HG03575 (cell line): ENCODE measurements at regions not wholly inside any gene's neighbourhood (a gene's known extent, or its start where the extent isn't known, plus 50 kb on each side); places are given as distances from the start of the nearest gene placed in this dataset.

Experiments used
- ATAC-seq: cut with Tn5 transposase; IDR thresholded peaks from one replicate; pipeline ENCODE4 v1.9.1; 2021; ENCODE audit not compliant: unreplicated experiment, insufficient number of reproducible peaks, low FRiP score; ENCODE audit errors: extremely low read depth

DNA sequence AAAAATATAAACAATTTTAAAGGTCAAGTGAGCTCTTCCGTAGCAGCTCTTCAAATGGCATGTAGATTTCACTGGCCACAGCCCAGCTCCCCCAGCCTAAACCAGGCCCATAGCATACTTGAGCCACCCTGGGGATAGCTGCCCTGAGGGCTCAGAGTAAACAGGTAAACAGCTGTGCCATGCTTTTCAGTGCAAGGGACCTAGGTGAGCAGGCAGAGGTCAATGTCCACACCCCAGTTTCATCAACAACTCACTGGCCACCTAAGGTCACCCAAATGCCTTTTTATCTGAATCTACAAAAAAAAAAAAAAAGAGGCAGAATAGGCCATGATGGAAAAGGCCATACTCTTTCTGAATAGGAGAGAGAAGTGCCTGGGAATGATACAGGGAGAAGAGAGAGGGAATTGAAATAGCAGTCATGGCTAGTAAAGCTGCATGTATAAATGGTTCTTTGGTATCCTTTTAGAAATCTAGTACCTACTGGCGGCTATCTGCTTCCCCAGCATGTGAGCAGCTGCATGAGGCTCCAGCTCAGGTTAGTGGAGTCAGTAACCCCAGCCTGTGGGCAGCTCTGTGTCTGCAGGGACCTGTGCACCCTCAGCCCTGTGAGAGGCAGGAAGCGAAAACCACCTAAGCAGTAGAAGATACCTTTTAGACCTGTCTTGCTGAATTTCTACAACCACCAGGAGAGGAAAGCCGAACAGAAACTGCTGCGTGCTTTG, 77.0 kb downstream of the FOXA2 start:
- no peak for ATAC-seq

DNA sequence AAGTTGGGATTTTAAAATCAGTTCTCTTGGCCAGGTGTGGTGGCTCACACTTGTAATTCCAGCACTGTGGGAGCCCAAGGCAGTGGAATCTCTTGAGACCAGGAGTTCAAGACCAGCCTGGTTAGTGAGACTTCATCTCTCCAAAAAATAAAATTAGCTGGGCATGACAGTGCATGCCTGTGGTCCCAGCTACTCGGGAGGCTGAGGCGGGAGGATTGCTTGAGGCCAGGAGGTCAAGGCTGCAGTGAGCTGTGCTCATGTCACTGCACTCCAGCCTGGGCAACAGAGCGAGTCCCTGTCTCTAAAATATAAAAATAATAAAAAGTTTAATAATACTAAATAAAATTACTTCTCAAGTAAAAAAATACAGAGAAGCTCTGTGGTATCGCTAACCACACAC, 77.5 kb downstream of the FOXA2 start:
- ATAC-seq = no peak

DNA sequence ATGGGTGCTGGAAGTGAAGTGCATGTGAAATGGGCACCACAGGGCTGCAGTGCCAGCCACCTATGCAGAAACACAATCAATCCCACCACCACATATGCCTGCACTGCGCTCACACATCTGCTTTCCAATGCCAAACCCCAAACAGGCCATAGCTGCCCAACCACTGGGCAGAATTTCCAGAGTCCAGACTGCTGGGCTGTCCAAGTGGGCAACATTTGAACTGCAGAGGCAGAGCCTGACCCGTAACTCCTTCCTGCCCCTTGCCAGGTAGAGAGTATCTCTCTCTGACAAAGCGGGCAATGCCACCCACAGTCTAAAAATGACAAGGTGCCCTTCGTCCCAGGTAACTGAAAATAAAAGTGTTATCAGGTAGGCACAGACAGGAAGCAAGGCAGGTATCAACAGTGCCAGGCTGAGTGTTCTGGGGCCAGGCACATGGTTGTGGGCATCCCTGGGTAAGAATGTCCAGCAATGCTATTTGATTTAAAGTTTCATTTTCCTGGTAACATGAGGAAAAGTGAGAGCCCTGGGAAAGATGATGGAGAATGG, 79.5 kb downstream of the FOXA2 start:
- no peak for ATAC-seq

DNA sequence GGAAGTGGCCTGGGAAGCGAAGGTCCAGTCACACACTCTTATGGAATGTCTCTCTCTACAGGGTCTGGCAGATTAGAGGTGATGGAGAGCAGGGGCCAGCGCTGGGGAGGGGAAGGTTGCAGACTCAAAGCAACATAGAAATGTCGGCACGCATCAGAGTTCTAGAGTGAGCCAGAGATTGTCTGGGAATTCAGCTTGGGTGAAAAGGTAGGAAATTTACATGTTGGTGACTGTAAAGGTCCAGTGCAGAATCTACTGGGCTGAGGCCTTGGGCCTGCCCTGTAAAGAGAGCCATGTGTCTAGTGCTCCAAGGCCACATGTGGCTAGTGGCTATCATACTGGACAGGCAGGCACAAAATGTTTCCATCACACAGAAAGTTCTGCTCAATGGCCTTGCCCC, 80.8 kb downstream of the FOXA2 start:
- ATAC-seq = no peak

DNA sequence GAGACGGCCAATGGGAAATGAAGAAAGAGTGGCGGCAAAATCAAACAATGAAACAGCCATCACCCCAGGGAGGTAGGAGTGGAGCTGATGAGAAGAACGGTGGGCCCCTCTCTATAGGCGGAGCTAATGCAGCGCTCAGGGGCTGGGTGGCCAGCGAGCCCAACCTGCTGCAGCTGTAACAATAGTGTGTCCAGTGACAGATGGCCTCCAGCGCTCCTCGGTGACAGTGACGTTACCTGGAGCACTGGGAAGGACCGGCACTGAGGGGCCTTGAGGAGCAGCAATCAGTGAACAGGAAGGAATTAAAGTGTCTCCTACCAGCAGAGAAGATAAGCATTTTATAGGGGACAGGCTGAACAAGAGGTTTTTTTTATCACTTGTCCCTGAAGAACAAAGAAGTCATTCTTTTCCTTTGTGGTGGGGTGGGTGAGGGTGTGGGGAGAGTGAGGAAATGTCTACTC, 81.6 kb downstream of the FOXA2 start:
- no peak for ATAC-seq

DNA sequence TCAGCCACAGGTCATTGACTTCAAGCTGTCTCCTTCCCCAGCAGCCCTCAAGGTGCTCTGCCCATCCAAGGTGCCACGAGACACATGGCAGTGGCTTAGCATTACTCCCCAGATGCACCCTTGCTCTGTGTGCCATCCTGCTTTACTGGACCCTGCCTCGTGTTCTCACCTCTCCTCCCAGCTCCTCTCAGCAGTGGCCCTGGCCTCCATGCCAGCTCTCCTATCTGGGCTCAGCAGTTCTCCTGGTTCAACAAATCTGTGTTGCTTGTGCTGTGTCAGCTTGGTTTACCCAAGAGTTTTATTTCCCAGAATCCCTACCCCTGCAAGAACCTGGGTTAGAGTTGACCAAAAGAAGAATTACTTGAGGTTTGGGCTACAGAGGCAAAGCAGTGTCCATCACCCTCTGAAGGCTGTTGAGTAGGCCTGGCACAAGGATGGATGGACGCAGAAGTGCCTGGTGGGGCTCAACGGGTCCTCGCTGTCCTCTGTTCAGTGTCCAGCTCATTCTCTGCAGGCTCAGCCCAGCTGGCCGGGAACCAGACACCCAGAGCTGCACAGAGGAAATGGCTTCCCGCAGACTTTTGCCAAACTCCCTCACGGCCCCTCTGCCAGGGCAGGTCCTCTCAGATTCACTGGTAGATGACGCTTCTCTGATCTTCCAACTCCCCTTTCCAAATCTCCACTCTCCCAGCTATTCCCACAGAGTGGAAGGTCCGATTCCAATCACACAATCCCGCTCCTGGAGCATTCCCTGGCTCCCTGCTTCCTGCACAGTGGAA, 82.6 kb downstream of the FOXA2 start:
- no peak for ATAC-seq

DNA sequence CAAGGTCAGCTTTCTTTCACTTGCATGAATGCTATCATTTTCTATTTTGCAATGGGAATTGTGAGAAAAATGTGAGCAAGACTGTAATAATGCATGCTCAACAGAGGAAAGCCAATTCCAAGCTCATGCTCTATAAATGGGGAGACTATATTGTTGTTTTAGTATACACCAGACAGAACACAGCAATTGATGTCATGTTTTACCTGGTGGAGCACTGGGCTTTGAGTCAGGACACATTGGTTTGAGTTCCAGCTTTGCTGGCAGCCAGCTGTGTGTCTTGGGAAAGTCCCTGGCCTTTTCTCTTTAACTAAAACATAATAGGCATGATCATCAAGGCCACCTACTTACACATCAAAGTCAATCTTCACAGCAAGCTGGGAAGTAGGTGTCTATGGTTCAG, 83.3 kb downstream of the FOXA2 start:
- no peak for ATAC-seq

DNA sequence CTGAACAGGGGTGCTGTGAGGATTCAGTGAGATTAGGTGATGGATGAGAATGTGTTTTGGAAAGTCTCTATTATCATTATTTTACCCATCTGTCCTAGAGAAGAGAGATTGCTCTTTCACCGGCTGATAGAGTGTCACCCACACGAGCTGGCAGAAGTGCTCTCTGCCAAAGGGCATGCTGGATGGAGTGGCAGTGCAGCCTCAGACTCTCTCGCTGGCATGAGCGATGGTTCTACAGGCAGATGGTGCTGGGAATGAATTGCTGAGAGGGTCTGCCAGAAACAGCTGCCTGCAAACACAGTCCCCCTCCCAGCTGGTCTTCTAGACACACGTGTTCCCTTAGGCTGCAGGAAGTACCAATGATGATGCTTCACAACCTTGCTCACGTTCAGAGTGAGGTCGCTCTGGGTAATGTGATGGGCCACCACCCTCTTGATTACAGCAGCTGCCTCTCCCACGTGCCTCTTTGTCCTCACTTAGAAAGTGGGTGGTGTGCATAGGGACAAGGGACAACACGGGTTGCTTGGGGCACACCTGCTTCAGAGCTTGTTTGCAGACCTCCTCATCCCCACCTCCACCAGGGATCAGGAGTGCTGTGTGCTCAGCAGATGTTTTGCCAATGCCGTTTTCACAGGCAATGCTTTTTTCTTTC, 84.7 kb downstream of the FOXA2 start:
- no peak for ATAC-seq

DNA sequence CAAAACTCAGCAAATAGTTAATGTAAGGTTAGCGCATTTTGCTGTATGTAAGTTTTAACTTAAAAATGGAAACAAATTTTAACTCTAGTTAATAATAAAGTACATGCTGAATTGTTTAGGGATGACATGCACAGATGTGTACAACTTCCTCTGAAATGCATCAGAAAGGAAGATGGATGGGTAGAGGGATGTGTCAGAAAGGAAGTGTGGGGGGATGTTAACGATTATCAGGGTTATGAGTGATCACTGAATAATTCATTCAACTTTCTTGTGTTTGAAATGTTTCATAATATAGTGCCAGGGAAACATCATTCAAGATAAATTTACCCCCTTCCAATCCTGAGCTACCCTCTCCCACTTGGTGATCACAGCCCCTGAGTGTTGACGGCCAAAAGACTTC, 87.6 kb downstream of the FOXA2 start:
- no peak for ATAC-seq

DNA sequence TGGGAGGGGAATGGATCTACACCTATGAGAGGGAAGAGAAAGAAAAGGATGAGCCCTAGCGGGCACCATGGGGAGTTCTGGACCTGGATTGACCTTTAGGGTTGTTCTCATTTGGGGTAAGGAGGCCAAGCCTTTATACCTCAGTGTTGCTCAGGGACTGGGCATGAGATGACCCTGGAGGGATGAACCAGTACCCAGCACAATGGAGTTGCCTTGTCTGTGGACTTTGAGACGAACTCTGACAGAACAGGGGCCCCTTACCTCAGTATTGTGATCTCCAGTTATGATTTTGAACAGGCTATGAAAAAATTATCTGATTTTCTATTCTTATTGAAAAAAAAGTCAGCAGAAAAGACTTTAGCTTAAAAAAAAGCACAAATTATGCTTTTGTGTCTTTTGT, 88.6 kb downstream of the FOXA2 start:
- no peak for ATAC-seq

DNA sequence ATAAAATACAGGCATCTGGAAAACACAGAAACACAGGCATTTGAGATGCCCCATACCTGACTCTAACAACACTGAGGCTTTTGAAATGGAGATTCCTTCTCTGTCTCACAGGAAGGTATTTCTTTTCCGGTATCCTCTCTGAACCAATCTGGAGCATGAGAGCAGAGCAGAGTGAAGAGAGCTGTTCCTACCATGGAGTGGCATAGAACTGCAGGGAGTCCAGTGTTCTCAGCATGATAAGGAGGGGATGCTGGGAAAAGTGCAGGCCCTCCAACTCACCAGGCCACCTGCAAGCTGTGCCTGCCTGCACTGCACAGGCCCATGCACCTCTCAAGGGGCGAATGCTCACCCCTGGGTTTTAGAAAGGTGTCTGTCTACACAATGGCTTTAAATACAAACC, 89.2 kb downstream of the FOXA2 start:
- ATAC-seq = no peak

DNA sequence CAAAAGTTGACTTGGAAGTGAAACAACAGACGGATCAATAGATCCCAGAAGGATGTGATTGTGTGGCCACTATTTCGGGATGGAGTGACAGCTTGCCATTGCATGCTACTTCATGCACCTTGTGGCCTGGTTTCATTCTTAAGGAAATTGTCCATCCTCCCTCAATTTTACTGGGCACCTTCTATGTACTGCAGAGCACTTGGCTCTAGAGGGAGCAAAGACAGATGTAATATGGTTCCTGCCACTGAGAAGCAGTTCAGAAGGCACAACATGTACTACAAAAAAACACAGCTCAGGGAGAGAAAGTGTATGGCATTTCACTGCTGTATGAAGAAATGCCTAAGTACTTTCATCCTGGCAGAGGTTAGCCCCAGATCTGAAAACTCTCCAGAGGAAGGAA, 91.9 kb downstream of the FOXA2 start:
- ATAC-seq = no peak

DNA sequence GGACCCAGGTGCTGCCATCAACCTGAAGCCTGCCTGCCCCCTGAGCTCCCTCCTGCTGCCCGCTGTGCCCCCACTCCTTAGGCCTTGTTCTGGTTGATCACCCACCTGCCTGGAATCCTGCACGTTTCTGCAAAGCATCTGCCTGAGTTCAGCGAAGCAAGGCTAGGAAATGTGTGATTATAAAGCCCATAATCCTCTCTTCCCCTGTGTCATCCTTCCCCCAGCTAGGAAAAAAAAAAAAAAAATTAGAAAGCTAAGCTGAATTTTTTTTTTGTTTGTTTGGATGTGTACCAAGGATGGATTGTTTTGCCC, 93.2 kb downstream of the FOXA2 start:
- no peak for ATAC-seq

DNA sequence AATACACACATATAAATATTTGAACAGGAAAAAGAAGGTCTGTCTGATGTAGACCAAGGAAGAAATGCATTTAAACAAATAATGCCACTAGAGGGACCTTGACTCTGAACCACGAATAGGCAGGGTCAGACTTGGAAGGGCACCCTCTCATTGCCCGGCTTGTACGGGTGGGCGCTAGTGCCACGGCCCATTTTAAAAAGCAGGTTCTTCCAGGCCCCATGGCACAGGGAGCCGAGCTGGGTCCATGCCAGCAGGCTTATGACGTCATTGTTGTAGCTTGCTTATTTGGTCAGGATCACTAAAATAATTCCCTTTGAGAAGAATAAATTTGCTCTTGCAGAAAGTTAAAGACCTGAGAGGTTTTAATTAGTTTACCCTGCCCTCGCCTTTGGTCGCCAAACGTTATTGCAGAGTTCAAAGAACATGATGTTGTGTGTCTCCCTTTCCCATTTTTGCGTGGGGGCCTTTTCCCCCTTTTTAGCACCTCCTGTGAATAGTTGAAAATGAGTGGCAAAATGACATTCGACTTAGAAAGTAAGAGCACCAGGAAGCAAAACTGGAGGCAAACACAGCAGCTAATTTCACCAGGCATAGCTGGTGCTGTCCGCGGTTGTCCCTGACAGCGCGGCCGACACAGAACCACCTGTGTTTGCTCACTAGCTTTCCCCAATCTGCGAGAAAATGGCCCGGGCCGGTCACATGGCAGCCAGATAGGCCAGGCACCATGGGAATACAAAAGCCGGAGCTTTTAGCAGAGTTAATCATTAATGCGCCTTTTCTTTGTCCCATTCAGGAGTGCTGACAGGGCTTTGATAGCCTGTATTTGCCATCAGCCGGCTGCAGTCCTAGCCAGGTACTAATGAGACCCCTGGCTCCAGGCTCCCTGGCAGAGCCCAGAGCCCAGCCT, 93.8 kb downstream of the FOXA2 start:
- ATAC-seq = no peak

DNA sequence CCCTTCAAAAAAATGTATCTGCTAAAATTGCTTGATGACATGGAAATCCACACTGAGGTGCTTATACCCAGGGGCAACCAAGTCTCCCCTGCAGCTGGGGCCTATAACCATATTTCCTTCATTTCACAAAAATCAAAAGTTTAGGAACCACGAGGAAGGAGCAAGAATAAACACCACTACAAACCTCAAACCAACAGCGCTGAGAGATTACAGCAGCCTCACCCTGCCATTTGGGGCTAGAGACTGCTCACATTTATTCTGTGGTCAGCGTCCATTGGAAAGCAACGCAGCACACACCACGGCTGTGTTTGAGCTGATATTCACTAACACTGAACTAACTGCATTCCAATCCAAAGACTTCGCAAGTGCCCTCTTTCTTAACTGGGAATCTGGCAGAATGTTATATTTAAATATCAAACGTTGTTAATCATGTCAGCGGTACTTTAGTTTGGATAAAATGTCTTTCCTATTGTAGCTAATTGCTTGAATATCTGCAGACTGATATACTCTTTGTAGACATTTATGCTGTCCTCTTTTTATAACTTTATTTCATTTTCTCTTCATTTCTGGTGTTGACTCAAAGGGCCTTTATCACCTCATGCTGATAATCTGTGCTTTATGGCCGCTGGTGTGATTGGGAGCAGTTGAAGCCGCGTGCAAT, 94.6 kb downstream of the FOXA2 start:
- no peak for ATAC-seq

DNA sequence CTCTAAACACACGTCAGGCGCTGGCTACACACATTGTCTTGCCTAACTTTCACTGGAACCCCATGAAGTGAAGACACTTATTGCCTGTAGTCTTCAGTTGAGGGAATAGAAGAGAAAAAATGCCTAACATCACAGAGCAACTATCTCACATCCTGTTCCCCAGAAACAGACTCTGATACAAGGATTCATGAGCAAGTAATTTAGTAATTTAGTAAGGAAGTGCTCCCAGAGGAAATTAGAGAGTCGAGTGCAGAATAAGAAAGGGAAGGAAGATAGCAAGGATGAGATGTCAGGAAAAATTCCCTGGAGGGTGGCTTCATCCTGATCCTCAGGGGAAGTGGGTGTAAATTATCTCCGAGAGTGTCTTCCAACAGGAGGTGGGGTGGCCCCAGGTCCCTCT, 104.0 kb downstream of the FOXA2 start:
- ATAC-seq = no peak

DNA sequence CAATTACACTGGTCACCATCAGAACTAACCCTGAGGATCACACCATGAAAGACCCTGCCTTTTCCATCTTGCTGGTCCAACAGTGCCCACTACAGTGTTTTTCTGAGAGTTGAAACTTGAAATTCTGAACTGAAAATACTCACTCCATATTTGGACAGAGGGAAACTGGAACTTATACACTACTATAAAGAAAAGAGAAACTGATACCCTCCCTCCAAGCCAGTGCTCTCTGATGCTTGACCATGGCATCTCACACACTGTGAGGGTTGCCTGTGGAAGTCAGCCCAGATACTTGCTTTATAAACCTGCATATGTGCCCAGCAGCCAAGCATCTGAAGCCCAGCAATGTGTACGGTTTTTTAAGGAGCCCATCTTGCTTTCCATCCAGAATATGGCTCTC, 108.7 kb downstream of the FOXA2 start:
- ATAC-seq = no peak

DNA sequence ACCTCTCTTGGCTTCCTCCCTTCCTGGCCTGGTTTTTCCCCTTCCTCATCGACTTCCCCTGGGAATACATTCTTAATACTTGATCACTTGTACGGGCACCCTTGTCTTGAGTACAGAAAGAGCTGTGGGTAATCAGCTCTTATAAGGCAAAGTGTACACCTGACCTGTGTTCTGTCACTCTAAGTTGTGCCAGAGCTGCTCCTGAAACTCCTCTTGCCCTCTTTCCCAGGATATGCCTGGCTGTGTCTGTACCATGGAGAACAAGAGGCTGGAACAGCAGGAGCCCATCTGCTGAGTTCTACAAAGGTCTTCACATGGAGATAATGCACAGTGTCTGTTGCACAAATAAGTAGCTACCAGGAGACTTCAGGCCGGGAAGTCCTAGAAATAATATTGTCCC, 110.1 kb downstream of the FOXA2 start:
- no peak for ATAC-seq

DNA sequence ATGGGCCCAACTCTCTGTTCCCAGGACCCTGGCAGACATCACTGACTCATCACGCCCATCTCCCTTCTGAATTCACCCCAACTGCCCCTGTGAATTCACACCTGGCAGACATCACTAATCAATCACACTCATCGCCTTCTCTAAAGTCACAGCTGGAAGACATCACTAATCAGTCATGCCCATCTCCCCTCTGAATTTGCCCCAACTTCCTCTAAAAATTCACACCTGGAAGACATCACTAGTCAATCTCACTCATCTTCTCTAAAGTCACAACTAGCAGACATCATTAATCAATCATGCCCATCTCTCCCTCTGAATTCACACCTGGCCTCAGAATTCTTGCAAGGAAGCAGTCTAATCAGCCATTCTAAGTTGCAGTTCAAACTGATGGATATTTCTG, 111.1 kb downstream of the FOXA2 start:
- no peak for ATAC-seq
